ENCODE measurements at regions not wholly inside any gene's neighbourhood (a gene's known extent, or its start where the extent isn't known, plus 50 kb on each side); places are given as distances from the start of the nearest gene placed in this dataset.
A peak's percentile ranks its signal among the peaks of the same experiment; 100 is the strongest.

DNA sequence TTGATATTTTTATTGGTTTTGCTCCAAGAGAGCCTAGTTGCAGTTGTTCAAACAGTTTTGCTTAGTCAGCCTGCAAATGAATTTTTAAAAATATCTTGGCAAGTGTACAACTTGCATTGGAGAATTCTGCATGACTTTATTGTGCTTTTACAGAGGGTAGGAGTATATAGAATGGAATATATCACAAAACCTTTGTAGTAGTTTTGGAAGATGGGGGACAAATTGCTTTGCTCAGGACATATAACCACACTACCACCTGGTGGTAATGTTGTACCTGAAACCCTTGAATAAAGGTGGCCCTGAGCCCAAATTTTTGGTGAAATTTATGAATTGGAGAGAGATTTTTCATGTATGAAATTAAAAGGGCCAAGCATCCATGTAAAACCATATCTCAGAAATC is 645.2 kb downstream of the MED13L start:
- TF ChIP-seq, protein P1, sequence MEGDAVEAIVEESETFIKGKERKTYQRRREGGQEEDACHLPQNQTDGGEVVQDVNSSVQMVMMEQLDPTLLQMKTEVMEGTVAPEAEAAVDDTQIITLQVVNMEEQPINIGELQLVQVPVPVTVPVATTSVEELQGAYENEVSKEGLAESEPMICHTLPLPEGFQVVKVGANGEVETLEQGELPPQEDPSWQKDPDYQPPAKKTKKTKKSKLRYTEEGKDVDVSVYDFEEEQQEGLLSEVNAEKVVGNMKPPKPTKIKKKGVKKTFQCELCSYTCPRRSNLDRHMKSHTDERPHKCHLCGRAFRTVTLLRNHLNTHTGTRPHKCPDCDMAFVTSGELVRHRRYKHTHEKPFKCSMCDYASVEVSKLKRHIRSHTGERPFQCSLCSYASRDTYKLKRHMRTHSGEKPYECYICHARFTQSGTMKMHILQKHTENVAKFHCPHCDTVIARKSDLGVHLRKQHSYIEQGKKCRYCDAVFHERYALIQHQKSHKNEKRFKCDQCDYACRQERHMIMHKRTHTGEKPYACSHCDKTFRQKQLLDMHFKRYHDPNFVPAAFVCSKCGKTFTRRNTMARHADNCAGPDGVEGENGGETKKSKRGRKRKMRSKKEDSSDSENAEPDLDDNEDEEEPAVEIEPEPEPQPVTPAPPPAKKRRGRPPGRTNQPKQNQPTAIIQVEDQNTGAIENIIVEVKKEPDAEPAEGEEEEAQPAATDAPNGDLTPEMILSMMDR (IDR thresholded peaks at IDR 0.05; ENCODE audit: poor library complexity), result peak; percentile 34
- TF ChIP-seq EZH2phosphoT487 (IDR thresholded peaks at IDR 0.05; ENCODE audit: low read depth, severe bottlenecking, unreplicated experiment), result no peak
- TF ChIP-seq EZH2 (IDR thresholded peaks at IDR 0.05; ENCODE audit: borderline replicate concordance), result no peak

All from hepatocyte (in vitro differentiated cells).